IMR-90 (cell line): ENCODE measurements at regions not wholly inside any gene's neighbourhood (a gene's known extent, or its start where the extent isn't known, plus 50 kb on each side); places are given as distances from the start of the nearest gene placed in this dataset.

ENCODE experiments used
- ATAC-seq: fragments of 200-7000 bp; cut with Tn5 transposase; 2 replicates; pipeline ENCODE4 v1.9.1; 2020; ENCODE audit warnings: low read depth, mild to moderate bottlenecking, moderate library complexity
- BruUV-seq: library from RNA; stranded (reverse); fragments of 400-500 nt; replicated peaks from 2 replicates; lab custom pipeline; 2021; lab: Mats Ljungman, UMichigan
- CTCF ChIA-PET: fragments of 300-600 bp; formaldehyde crosslinking; extraction: SDS; loops from one replicate; lab custom pipeline; 2021; ENCODE audit warnings: antibody characterized with exemption; lab: Yijun Ruan, JAX
- POLR2A ChIA-PET: fragments of 300-600 bp; sonication (Branson Sonifier 250); formaldehyde crosslinking; loops from one replicate; lab custom pipeline; 2022; ENCODE audit warnings: antibody characterized with exemption; ENCODE audit not compliant: unreplicated experiment; lab: Charles Lee
- DNase-seq: peaks from one replicate; pipeline ENCODE4 v3.0.0; 2013
- H2AFZ ChIP-seq: replicated peaks from 2 replicates; pipeline ENCODE3; 2013; ENCODE audit warnings: low read length, mild to moderate bottlenecking; ENCODE audit not compliant: poor library complexity
- H2AK5ac ChIP-seq: 2 replicates; pipeline ENCODE4 v1.6.1; 2013; ENCODE audit warnings: low read depth, low read length, inconsistent platforms
- H2AK9ac ChIP-seq: replicated peaks from 2 replicates; pipeline ENCODE3; 2013; ENCODE audit warnings: mild to moderate bottlenecking, low read depth, low read length, moderate library complexity; ENCODE audit not compliant: poor library complexity
- H2BK120ac ChIP-seq: 2 replicates; pipeline ENCODE4 v1.6.1; 2013; ENCODE audit warnings: low read depth, low read length, inconsistent platforms
- H2BK15ac ChIP-seq: 3 replicates; pipeline ENCODE4 v1.6.1; 2013; ENCODE audit warnings: low read depth, low read length, inconsistent platforms
- H2BK20ac ChIP-seq: 2 replicates; pipeline ENCODE4 v1.6.1; 2013; ENCODE audit warnings: low read depth, mild to moderate bottlenecking, inconsistent platforms, low read length, moderate library complexity
- H2BK5ac ChIP-seq: 2 replicates; pipeline ENCODE4 v1.6.1; 2013; ENCODE audit warnings: mild to moderate bottlenecking, low read depth, low read length, inconsistent platforms; ENCODE audit not compliant: poor library complexity, severe bottlenecking
- H3K14ac ChIP-seq: replicated peaks from 2 replicates; pipeline ENCODE4 v1.6.1; 2013; ENCODE audit warnings: low read depth, low read length, inconsistent platforms
- H3K18ac ChIP-seq: 2 replicates; pipeline ENCODE4 v1.6.1; 2013; ENCODE audit warnings: low read depth, low read length, control low read depth
- H3K23ac ChIP-seq: 2 replicates; pipeline ENCODE4 v1.6.1; 2013; ENCODE audit warnings: low read depth, low read length, inconsistent platforms
- H3K27ac ChIP-seq: 2 replicates; pipeline ENCODE4 v1.5.1; 2013; ENCODE audit warnings: mild to moderate bottlenecking, control low read depth, low read length; ENCODE audit not compliant: insufficient read depth
- H3K27me3 ChIP-seq: 2 replicates; pipeline ENCODE4 v1.6.1; 2013; ENCODE audit warnings: low read length; ENCODE audit not compliant: control insufficient read depth, insufficient read depth
- H3K36me3 ChIP-seq: 2 replicates; pipeline ENCODE4 v1.6.1; 2013; ENCODE audit warnings: low read length, mixed read lengths; ENCODE audit not compliant: control insufficient read depth, insufficient read depth
- H3K4ac ChIP-seq: 2 replicates; pipeline ENCODE4 v1.6.1; 2013; ENCODE audit warnings: low read depth, low read length, inconsistent platforms
- H3K4me1 ChIP-seq: 2 replicates; pipeline ENCODE4 v1.6.1; 2013; ENCODE audit warnings: low read length, mixed read lengths; ENCODE audit not compliant: control insufficient read depth, insufficient read depth
- H3K4me2 ChIP-seq: 2 replicates; pipeline ENCODE4 v1.6.1; 2013; ENCODE audit warnings: low read depth, mild to moderate bottlenecking, control low read depth, low read length, moderate library complexity
- H3K4me3 ChIP-seq: 2 replicates; pipeline ENCODE4 v1.5.1; 2013; ENCODE audit warnings: low read depth, mild to moderate bottlenecking, control low read depth, low read length, moderate library complexity; ENCODE audit not compliant: insufficient read depth
- H3K56ac ChIP-seq: 2 replicates; pipeline ENCODE4 v1.6.1; 2013; ENCODE audit warnings: low read length, inconsistent platforms; ENCODE audit not compliant: insufficient read depth; ENCODE audit errors: extremely low read depth
- H3K79me1 ChIP-seq, 2 experiments: 2 replicates each; pipeline ENCODE4 v1.6.1; 2013; ENCODE audit warnings: low read length in 2 of 2, inconsistent platforms in 1 of 2, low read depth in 1 of 2
- H3K9ac ChIP-seq: 2 replicates; pipeline ENCODE4 v1.6.1; 2013; ENCODE audit warnings: low read depth, low read length, control low read depth
- H3K9me1 ChIP-seq: 2 replicates; pipeline ENCODE4 v1.6.1; 2013; ENCODE audit warnings: low read length, inconsistent platforms; ENCODE audit not compliant: insufficient read depth
- H3K9me3 ChIP-seq: 2 replicates; pipeline ENCODE4 v1.6.1; 2013; ENCODE audit warnings: low read length; ENCODE audit not compliant: control insufficient read depth, insufficient read depth
- H4K20me1 ChIP-seq: 2 replicates; pipeline ENCODE4 v1.6.1; 2013; ENCODE audit warnings: low read length, inconsistent platforms; ENCODE audit not compliant: insufficient read depth
- H4K5ac ChIP-seq: 2 replicates; pipeline ENCODE4 v1.6.1; 2013; ENCODE audit warnings: mild to moderate bottlenecking, low read depth, low read length, control low read depth
- H4K8ac ChIP-seq, 2 experiments: 2 replicates each; pipeline ENCODE4 v1.6.1; 2013; ENCODE audit warnings: low read depth in 2 of 2, low read length in 2 of 2, control low read depth in 1 of 2, inconsistent platforms in 1 of 2
- H4K91ac ChIP-seq: 2 replicates; pipeline ENCODE4 v1.6.1; 2013; ENCODE audit warnings: low read depth, low read length, inconsistent platforms; ENCODE audit not compliant: insufficient read depth
- BHLHE40 ChIP-seq: fragments of 150-350 bp; IDR thresholded peaks from 2 replicates; pipeline ENCODE4 v1.6.1; 2016; ENCODE audit warnings: mild to moderate bottlenecking, low read depth, low read length
- CEBPB ChIP-seq: IDR thresholded peaks from 2 replicates; pipeline ENCODE4 v1.6.1; 2012; ENCODE audit warnings: low read depth, low read length, improper control_type of control experiment
- CHD1 ChIP-seq: IDR thresholded peaks from 2 replicates; pipeline ENCODE4 v1.6.1; 2012; ENCODE audit warnings: low read depth, low read length, improper control_type of control experiment
- CTCF ChIP-seq: conservative IDR thresholded peaks from 2 replicates; pipeline ENCODE4 v1.5.1; 2012; ENCODE audit warnings: mild to moderate bottlenecking, low read depth, low read length, improper control_type of control experiment
- ELK1 ChIP-seq: fragments of 150-350 bp; IDR thresholded peaks from 2 replicates; pipeline ENCODE4 v1.6.1; 2016; ENCODE audit warnings: low read depth, mild to moderate bottlenecking, low read length, moderate library complexity, borderline replicate concordance
- MXI1 ChIP-seq: IDR thresholded peaks from 2 replicates; pipeline ENCODE4 v1.6.1; 2012; ENCODE audit warnings: low read depth, mild to moderate bottlenecking, low read length, moderate library complexity, borderline replicate concordance
- POLR2A ChIP-seq: IDR thresholded peaks from 2 replicates; pipeline ENCODE4 v1.6.1; 2012; ENCODE audit warnings: mild to moderate bottlenecking, low read depth, low read length
- RCOR1 ChIP-seq: IDR thresholded peaks from 2 replicates; pipeline ENCODE4 v1.6.1; 2012; ENCODE audit warnings: mild to moderate bottlenecking, low read length, improper control_type of control experiment; ENCODE audit not compliant: insufficient replicate concordance
- RFX5 ChIP-seq: IDR thresholded peaks from 2 replicates; pipeline ENCODE4 v1.8.0; 2012; ENCODE audit warnings: low read depth, mild to moderate bottlenecking, low read length, moderate library complexity
- SMC3 ChIP-seq: fragments of 150-350 bp; IDR thresholded peaks from 2 replicates; pipeline ENCODE4 v1.6.1; 2016; ENCODE audit warnings: low read depth, mild to moderate bottlenecking, antibody characterized with exemption, low read length, moderate library complexity
- WGBS, 2 experiments: methylation state at CpG; one replicate each; pipeline versions ENCODE4 v1.1.5 to v1.1.7; 2013; ENCODE audit warnings: missing lambda C conversion rate in 2 of 2; ENCODE audit not compliant: insufficient read length in 1 of 2; ENCODE audit errors: extremely low coverage in 2 of 2; 5-methylcytosine and 5-hydroxymethylcytosine counted together
- dilution Hi-C: fragments of 300-500 bp; cut with HindIII; formaldehyde crosslinking; loops from one replicate; pipeline ENCODE4 v1.14.3; 2018; ENCODE audit warnings: low sequenced_read_pairs; ENCODE audit not compliant: unreplicated experiment
- in situ Hi-C: fragments of 300-500 bp; cut with MboI; formaldehyde crosslinking; loops from 3 replicates; pipeline ENCODE4 v1.14.3; 2019; ENCODE audit warnings: low sequenced_read_pairs, inconsistent platforms, mixed read lengths
- intact Hi-C: fragments of 100-400 bp; cut with micrococcal nuclease; formaldehyde crosslinking; loops from 2 replicates; pipeline ENCODE4 v1.10.0; 2022

GRCh38 chr3:181174676-181175233, 185.2 kb upstream of the DNAJC19 start:
- H3K27ac ChIP-seq = no peak overlapping the region
- no peak overlapping the region for H2BK15ac ChIP-seq
- H3K4me1 ChIP-seq = no peaks in the 10 kb centered on the region
- no CpG with 5 or more reads among the region's 4 CpGs for WGBS, 2 experiments
- no peak overlapping the region for H2AFZ ChIP-seq
- dilution Hi-C loops = no loop called here
- no peak overlapping the region for H3K56ac ChIP-seq
- no peak overlapping the region for H3K4me3 ChIP-seq
- no peak overlapping the region for H3K23ac ChIP-seq
- no peak overlapping the region for H4K5ac ChIP-seq
- no peak overlapping the region for H4K8ac ChIP-seq
- in situ Hi-C loops = no loop called here
- H3K27me3 ChIP-seq = no peaks in the 10 kb centered on the region
- TF ChIP-seq CTCF (no peak), POLR2A (no peak), CEBPB (no peak), MXI1 (no peak), BHLHE40 (no peak), RFX5 (no peak), RCOR1 (no peak), SMC3 (no peak), CHD1 (no peak), ELK1 (no peak)
- intact Hi-C loops = loop anchor here (5.0 kb wide), 1 partner anchor 367 kb away; no protein-coding TSS in a partner anchor
- no peak for DNase-seq
- no peak overlapping the region for H3K4ac ChIP-seq
- H4K20me1 ChIP-seq = no peaks in the 10 kb centered on the region
- no peaks in the 10 kb centered on the region for H3K36me3 ChIP-seq
- H3K18ac ChIP-seq = no peak overlapping the region
- no peak overlapping the region for H3K9ac ChIP-seq
- no peak overlapping the region for H3K14ac ChIP-seq
- H2AK5ac ChIP-seq = no peak overlapping the region
- CTCF ChIA-PET = no interaction called here
- no peak overlapping the region for H2BK20ac ChIP-seq
- peaks cover 8% of the 10 kb centered on the region for H3K9me3 ChIP-seq
- no peak overlapping the region for H2BK5ac ChIP-seq
- no peaks in the 10 kb centered on the region for H3K9me1 ChIP-seq
- POLR2A ChIA-PET = no interaction called here
- no peak overlapping the region for H3K4me2 ChIP-seq
- H3K79me1 ChIP-seq = no peaks in the 10 kb centered on the region
- BruUV-seq = no TSS peak
- ATAC-seq = no peak
- H2BK120ac ChIP-seq = no peak overlapping the region
- no peak overlapping the region for H2AK9ac ChIP-seq
- no peak overlapping the region for H4K91ac ChIP-seq
